C4-2B (cell line): ENCODE measurements at regions not wholly inside any gene's neighbourhood (a gene's known extent, or its start where the extent isn't known, plus 50 kb on each side); places are given as distances from the start of the nearest gene placed in this dataset.

Experiments
- ZFX ChIP-seq: fragments of 450-650 bp; IDR thresholded peaks from 2 replicates; pipeline ENCODE4 v1.6.1; 2017
- TF ChIP-seq, protein P1 (sequence below): fragments of 450-650 bp; conservative IDR thresholded peaks from 2 replicates; pipeline ENCODE4 v1.5.1; 2017; ENCODE audit warnings: mild to moderate bottlenecking

DNA sequence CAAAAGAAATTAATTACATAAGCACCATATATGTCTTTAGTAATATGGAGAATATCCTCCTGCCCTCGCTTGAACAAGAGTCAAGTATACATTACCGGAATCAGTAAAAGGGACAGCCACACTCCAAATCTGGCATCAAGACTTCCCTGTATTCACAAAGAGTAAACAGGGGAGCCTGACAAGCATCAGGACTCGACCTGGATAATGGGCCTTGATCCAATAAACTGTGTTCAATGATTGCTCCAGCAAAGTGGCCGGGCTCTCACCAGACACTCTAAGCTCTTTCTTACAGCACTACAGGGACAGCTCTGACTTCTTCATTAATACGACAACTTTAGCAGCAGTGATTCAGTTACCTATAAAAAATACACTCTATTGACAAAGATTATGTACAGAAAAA is 307.9 kb upstream of the POU3F2 start:
- TF ChIP-seq, protein P1, sequence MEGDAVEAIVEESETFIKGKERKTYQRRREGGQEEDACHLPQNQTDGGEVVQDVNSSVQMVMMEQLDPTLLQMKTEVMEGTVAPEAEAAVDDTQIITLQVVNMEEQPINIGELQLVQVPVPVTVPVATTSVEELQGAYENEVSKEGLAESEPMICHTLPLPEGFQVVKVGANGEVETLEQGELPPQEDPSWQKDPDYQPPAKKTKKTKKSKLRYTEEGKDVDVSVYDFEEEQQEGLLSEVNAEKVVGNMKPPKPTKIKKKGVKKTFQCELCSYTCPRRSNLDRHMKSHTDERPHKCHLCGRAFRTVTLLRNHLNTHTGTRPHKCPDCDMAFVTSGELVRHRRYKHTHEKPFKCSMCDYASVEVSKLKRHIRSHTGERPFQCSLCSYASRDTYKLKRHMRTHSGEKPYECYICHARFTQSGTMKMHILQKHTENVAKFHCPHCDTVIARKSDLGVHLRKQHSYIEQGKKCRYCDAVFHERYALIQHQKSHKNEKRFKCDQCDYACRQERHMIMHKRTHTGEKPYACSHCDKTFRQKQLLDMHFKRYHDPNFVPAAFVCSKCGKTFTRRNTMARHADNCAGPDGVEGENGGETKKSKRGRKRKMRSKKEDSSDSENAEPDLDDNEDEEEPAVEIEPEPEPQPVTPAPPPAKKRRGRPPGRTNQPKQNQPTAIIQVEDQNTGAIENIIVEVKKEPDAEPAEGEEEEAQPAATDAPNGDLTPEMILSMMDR = no peak
- TF ChIP-seq ZFX = no peak
